Posterior cingulate gyrus (tissue), 11 donors: ENCODE measurements at regions not wholly inside any gene's neighbourhood (a gene's known extent, or its start where the extent isn't known, plus 50 kb on each side); places are given as distances from the start of the nearest gene placed in this dataset.
A peak's percentile ranks its signal among the peaks of the same experiment; 100 is the strongest.

Experiments used
- DNase-seq, 10 donors: peaks; one replicate each; pipeline versions ENCODE4 v3.0.0 to v3.0.0-alpha.2; 2020 to 2021; ENCODE audit warnings: mixed read lengths in 3 of 10
- intact Hi-C: fragments of 100-400 bp; cut with DNase I; formaldehyde crosslinking; loops from one replicate; pipeline ENCODE4 v1.15.1; 2023

GRCh38 chr9:75824816-75825568 is 65.5 kb upstream of the PCSK5 start:
- DNase-seq = peak in 1 of 10 donors; percentile 27
- intact Hi-C loops = no loop called here

GRCh38 chr9:75826314-75826713 is 64.2 kb upstream of the PCSK5 start:
- DNase-seq = no peak
- intact Hi-C loops = no loop called here

GRCh38 chr9:75830303-75830702 is 60.2 kb upstream of the PCSK5 start:
- DNase-seq = no peak
- intact Hi-C loops = no loop called here

- intact Hi-C loops = no loop called here
These were observed 56.7 kb upstream of the PCSK5 start for GRCh38 chr9:75833778-75834177.

GRCh38 chr9:75834878-75835277 is 55.6 kb upstream of the PCSK5 start:
- no peak for DNase-seq
- intact Hi-C loops = no loop called here

More at GRCh38 chr9:75833778-75834177, 56.7 kb upstream of the PCSK5 start:
- no peak for DNase-seq
